NCI-H774 (cell line): ENCODE measurements at regions not wholly inside any gene's neighbourhood (a gene's known extent, or its start where the extent isn't known, plus 50 kb on each side); places are given as distances from the start of the nearest gene placed in this dataset.
A peak's percentile ranks its signal among the peaks of the same experiment; 100 is the strongest.

Experiments used
- DNase-seq: peaks from one replicate; lab custom pipeline; 2025; lab: John Stamatoyannopoulos, UW

GRCh38 chr10:108090476-108091215 is 926.1 kb upstream of the SORCS1 start:
- no peak for DNase-seq

- DNase-seq = no peak
Measured at GRCh38 chr10:108086502-108086901, 922.0 kb upstream of the SORCS1 start.

GRCh38 chr10:108082596-108082995 is 918.1 kb upstream of the SORCS1 start:
- no peak for DNase-seq

DNA sequence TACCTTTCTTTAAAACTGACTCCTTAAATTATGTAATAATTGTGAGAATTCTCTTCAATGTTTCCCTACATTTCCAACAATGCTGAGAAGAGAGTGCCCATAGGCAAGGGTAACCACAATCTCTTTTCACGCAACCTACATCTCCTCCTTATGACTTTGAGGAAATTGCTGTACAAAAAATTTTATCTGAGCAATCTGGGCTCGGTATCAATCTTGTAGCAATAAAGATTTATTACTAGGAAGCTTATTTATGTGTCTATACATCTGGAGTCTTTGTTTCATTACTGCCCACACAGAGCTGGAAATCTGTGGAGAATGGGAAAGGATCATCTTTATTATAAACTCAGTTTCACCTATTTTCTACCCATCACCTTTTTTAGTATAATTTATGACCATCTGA is 913.8 kb upstream of the SORCS1 start:
- DNase-seq = no peak

GRCh38 chr10:108072466-108072865 is 908.0 kb upstream of the SORCS1 start:
- no peak for DNase-seq

DNA sequence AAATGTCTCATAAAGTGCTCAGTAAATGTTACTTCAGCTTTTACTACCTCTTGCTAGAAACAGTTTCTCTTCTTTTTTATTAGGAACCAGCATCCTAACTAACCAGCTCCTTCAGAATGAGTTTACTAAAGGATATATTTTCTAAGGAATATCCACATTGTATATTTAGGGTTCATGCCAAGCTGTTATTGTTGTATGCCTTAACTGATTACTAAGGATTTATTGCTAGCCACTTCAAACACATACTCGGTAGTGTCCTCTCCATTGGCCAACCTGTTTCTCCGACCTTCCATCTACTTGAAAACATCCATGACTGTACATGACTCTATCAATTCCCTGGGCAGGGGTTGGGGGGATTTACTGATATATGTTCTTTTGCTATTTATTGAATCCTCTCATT is 906.3 kb upstream of the SORCS1 start:
- DNase-seq = no peak

DNA sequence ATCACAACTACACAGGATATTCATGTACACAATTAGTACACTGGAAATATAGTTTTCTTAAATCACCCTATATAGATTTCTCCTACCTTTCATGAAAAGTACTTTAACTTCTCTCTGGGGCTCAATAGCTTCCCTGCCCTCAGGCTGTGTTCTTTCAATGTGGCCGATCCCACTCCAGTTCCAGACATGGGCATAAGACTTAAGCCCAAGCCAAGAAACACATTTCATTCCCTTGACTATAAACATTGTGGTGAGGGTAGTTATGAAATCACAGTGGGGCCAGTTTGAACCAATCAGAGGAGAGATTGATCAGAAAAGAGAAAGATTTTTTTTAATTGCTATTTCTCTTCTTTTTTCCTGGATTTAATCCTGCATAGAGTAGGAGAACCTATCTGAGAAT is 904.6 kb upstream of the SORCS1 start:
- DNase-seq = no peak

- DNase-seq = no peak
Measured at GRCh38 chr10:108064746-108065260, 900.3 kb upstream of the SORCS1 start.

GRCh38 chr10:108060246-108060645 is 895.7 kb upstream of the SORCS1 start:
- no peak for DNase-seq

- no peak for DNase-seq
Measured at GRCh38 chr10:108055506-108055905, 891.0 kb upstream of the SORCS1 start.

DNA sequence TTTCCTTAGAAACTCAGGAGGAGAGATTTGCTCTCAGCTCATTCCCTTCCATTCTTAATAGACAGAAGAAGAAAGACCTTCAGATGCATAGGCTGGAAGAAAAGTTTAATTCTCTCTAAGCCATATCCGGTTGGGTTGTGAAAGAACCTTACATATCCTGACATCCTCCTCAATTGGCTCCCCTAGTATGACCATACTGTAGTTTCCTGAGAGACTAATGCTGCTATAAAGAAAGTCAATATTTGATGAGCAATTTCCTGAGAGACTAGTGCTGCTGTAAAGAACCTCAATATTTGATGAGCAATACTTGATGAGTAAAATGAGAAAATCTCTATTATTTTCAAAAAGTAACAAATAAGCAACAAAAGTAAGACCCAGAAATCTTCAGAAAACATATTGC is 888.5 kb upstream of the SORCS1 start:
- no peak for DNase-seq

- no peak for DNase-seq
Measured at GRCh38 chr10:108051218-108051617, 886.7 kb upstream of the SORCS1 start.

- no peak for DNase-seq
Measured at GRCh38 chr10:108050626-108051025, 886.1 kb upstream of the SORCS1 start.

DNA sequence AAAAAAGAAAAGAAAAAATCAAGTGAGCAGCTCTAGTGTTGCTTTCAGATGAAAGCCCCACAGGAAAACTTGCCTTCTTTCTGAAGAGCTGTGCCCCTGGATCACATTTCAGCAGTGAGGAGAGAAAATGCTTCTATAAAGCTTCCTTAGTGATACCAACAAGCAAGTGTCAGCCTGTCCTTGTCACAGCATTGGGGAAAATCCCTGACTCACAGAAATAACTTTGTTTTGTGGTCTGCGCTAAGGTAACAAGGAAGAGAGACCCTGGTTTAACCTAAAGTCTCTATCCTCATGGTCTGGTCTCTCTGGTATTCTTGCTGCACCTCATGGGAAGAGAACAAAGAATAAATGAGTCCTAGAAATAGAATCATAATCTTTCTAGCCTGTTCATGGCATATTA is 885.2 kb upstream of the SORCS1 start:
- DNase-seq = no peak

GRCh38 chr10:108048898-108049297 is 884.4 kb upstream of the SORCS1 start:
- no peak for DNase-seq

DNA sequence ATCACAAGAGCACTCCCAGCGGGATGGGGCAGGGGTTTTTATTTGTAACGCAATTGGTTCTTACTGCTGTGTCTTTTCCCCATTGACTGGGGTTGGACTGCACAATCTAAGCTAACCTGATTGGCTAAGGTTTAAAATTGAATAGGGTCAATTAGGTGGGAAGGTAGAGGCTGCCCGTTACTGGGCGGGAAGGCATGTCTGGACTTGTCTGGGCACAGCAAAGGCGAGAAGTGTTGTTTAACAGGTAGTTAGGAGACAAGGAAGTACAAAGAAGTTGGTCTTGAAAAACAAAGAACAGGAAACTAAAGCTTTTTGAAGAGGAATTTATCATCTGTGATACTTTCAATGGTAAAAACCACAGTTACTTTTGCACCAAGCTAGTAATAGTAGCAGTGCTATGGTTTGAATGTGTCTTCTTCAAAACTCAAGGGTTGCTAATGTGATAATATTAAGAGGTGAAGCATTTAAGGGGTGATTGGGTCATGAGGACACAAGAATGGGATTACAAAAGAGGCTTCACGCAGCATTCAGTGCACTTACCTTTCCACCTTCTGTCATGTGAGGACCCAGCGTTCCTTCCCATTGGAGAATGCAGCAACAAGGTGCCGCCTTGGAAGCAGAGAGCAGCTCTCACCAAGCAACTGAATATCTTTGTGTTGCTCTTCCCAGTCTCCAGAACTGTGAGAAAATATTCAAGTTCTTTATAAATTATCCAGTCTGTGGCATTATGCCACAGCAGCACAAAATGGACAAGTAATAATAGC is 875.5 kb upstream of the SORCS1 start:
- DNase-seq = no peak

GRCh38 chr10:108037061-108037460 is 872.6 kb upstream of the SORCS1 start:
- no peak for DNase-seq

DNA sequence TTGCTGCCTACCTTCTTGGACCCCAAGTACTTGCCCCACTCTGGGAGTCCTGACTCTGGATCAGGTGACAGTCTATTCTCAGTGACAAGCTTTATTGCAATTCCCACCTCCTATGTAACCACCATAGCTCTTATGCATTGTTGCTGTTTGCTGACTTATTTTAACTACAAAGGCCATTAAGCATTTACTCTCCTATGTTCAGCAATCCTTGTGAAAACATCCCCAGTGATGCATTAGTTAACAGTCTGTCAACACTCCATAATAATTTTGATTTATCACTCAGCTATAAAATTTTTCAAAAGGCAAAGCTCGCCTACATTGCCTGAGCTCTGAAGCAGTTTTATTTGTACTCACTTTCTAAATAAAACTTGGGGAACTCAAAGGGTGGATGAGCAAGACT is 871.8 kb upstream of the SORCS1 start:
- no peak for DNase-seq

- DNase-seq = no peak
Measured at GRCh38 chr10:108034829-108035228, 870.3 kb upstream of the SORCS1 start.

- DNase-seq = peak; percentile 5
Measured at GRCh38 chr10:108033518-108033917, 869.0 kb upstream of the SORCS1 start.

DNA sequence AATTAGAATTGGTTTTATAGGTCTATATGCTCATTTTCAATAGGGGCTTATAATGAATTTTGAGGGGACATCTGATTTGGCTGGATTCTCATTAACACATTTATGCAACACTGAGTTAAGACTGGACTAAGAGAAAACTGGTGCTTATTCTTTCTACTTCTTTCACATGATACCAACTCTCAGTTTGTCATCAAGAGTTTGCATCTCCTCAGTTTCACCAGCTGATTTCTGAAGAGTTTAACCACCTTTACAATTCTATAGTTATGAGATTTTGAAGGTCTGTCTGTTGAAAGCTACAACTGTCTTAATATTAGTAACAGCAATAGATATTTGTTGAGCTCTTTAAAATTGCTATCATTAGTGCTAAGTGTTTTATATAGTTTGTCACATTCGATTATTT is 867.0 kb upstream of the SORCS1 start:
- DNase-seq = no peak

DNA sequence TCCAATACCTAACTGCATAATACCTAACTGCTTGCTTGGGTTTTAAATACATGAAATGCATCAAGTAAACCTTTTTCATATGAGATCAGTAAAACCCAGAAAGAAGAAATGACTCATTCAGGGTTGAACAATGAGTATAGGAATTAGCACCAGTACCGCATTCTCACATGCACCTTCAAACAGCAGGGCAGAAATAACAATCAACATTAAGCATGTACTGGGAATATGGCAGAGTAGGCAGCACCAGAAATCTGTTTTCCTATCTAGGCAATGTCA is 850.3 kb upstream of the SORCS1 start:
- no peak for DNase-seq

GRCh38 chr10:108014145-108014901 is 849.8 kb upstream of the SORCS1 start:
- no peak for DNase-seq
